ENCODE measurements at regions not wholly inside any gene's neighbourhood (a gene's known extent, or its start where the extent isn't known, plus 50 kb on each side); places are given as distances from the start of the nearest gene placed in this dataset.

GRCh38 chr10:11687357-11687771 lies 54.8 kb upstream of the ECHDC3 start:
- TF ChIP-seq, protein P1, sequence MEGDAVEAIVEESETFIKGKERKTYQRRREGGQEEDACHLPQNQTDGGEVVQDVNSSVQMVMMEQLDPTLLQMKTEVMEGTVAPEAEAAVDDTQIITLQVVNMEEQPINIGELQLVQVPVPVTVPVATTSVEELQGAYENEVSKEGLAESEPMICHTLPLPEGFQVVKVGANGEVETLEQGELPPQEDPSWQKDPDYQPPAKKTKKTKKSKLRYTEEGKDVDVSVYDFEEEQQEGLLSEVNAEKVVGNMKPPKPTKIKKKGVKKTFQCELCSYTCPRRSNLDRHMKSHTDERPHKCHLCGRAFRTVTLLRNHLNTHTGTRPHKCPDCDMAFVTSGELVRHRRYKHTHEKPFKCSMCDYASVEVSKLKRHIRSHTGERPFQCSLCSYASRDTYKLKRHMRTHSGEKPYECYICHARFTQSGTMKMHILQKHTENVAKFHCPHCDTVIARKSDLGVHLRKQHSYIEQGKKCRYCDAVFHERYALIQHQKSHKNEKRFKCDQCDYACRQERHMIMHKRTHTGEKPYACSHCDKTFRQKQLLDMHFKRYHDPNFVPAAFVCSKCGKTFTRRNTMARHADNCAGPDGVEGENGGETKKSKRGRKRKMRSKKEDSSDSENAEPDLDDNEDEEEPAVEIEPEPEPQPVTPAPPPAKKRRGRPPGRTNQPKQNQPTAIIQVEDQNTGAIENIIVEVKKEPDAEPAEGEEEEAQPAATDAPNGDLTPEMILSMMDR (IDR thresholded peaks at IDR 0.05) = no peak
- no peak for TF ChIP-seq POLR2A (IDR thresholded peaks at IDR 0.05)
